ENCODE measurements at regions not wholly inside any gene's neighbourhood (a gene's known extent, or its start where the extent isn't known, plus 50 kb on each side); places are given as distances from the start of the nearest gene placed in this dataset.

- TF ChIP-seq AGO1 (IDR thresholded peaks at IDR 0.05; ENCODE audit: low read depth, low read length, poor library complexity, severe bottlenecking) (no peak), THRA (CRISPR knock-in tag; IDR thresholded peaks at IDR 0.05; ENCODE audit: borderline replicate concordance) (no peak), ATF6 (CRISPR knock-in tag; conservative IDR thresholded peaks at IDR 0.05) (no peak)
Observed at GRCh38 chr2:188721784-188722183, 252.4 kb upstream of the COL3A1 start.
